ENCODE measurements at regions not wholly inside any gene's neighbourhood (a gene's known extent, or its start where the extent isn't known, plus 50 kb on each side); places are given as distances from the start of the nearest gene placed in this dataset.
"Not testable (repeated sequence)": the region's sequence is repeated elsewhere in the genome, so short reads cannot be mapped to it uniquely, and the experiment has no call there.

DNA sequence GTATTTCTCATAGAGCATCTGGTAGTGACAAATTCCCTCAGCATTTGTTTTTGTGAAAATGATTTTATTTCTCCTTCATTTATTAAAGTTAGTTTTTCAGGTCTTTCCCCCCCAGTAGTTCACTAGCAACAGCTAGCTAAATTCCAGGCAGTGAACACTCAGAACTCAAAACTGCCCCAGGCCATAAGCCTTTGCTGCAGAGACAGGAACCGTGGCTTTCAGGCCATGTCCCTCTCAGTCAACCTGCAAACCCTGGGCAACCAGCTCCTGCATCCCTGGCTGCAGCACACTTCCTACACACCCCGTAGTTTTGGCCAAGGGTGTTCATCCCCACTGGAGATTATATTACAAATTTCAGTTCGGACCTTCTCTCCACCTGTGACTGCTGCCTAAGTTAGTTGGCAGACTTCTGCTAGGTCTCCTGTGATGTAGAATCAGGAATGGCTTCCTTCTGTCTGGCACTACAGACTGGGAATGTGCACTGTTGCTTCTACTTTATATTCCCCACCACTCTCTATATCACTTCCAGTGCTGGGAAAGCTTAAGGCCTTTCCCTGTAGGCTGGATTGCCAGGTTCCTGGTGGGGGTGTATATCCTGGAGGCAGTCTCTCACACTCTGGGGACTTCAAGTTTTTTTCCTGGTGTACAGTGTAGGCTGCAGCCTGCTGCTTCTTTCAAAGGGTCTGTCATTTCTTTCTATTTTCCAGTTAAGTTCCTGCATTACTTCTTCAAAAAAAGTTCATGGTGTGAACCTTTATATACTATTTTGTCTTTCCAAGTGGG lies 924.4 kb upstream of the LRFN5 start:
- H3K4me3 ChIP-seq (ENCODE audit: low read length): no peak overlapping the region
- H3K27me3 ChIP-seq (ENCODE audit: insufficient read depth, low read length): no peaks in the 10 kb centered on the region
- H3K9me3 ChIP-seq (ENCODE audit: insufficient read depth, low read depth, low read length): no peaks in the 10 kb centered on the region
- H3K27ac ChIP-seq (ENCODE audit: low read length): no peak overlapping the region
- H3K4me1 ChIP-seq (ENCODE audit: insufficient read depth, low read length): no peaks in the 10 kb centered on the region; the same call in 1 of the 2 replicates
- H3K36me3 ChIP-seq (ENCODE audit: insufficient read depth, low read depth, low read length): no peaks in the 10 kb centered on the region
- H3K9ac ChIP-seq (ENCODE audit: low read depth, low read length): no peak overlapping the region

DNA sequence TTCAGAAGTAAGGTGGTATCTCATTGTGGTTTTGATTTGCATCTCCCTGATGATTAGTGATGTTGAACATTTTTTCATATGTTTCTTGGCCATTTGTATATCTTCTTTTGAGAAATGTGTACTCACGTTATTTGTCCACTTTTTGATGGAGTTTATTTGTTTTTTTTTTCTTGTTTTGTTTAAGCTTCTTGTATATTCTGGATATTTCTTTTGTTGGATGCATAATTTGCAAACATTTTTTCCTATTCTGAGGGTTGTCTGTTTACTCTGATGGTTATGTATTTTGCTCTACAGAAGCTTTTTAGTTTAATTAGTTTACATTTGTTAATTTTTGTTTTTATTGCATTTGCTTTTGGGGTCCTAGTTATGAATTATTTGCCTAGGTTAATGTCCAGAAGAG lies 927.4 kb upstream of the LRFN5 start:
- Histone ChIP-seq H3K27ac (ENCODE audit: low read length) (no peak overlapping the region), H3K9ac (ENCODE audit: low read depth, low read length) (no peak overlapping the region), H3K9me3 (ENCODE audit: insufficient read depth, low read depth, low read length) (no peaks in the 10 kb centered on the region), H3K4me3 (ENCODE audit: low read length) (no peak overlapping the region), H3K4me1 (ENCODE audit: insufficient read depth, low read length) (no peaks in the 10 kb centered on the region), H3K36me3 (ENCODE audit: insufficient read depth, low read depth, low read length) (no peaks in the 10 kb centered on the region), H3K27me3 (ENCODE audit: insufficient read depth, low read length) (no peaks in the 10 kb centered on the region)

DNA sequence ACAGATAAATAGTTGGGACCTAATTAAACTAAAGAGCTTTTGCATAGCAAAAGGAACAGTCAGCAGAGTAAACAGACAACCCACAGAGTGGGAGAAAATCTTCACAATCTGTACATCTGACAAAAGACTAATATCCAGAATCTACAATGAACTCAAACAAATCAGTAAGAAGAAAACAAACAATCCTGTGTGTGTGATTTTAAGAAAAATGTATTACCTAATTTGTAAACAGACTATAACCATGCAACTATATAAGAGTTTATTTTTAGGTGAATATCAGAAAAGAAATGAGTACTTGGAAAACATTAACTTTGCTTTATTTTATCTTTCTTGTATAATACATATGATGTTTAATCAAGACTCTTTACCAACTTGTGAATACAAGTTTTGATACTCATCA lies 929.5 kb upstream of the LRFN5 start:
- H3K27ac ChIP-seq (ENCODE audit: low read length); H3K9ac ChIP-seq (ENCODE audit: low read depth, low read length); H3K27me3 ChIP-seq (ENCODE audit: insufficient read depth, low read length); H3K36me3 ChIP-seq (ENCODE audit: insufficient read depth, low read depth, low read length); H3K9me3 ChIP-seq (ENCODE audit: insufficient read depth, low read depth, low read length); H3K4me3 ChIP-seq (ENCODE audit: low read length); H3K4me1 ChIP-seq (ENCODE audit: insufficient read depth, low read length): not testable (repeated sequence)

DNA sequence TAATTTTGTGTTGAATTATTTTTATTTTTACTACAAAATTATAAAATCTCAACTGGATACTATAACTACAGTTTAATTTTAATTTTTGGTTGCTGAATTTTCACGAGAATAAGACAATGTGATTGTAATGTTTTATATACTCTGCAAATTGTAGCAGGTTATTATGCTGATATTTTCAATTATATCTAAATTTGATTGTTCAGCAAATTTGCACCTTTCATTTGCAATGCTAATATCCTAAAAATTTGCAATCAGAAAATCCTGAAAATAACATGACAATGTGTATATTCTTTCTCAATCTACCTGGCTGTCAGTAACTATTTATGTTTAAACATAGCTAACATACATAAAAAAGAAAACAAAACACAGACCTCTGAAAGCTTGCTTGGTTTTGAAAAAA lies 932.2 kb upstream of the LRFN5 start:
- H3K36me3 ChIP-seq (ENCODE audit: insufficient read depth, low read depth, low read length): no peaks in the 10 kb centered on the region
- H3K27me3 ChIP-seq (ENCODE audit: insufficient read depth, low read length): no peaks in the 10 kb centered on the region
- H3K27ac ChIP-seq (ENCODE audit: low read length): no peak overlapping the region
- no peak overlapping the region for H3K4me3 ChIP-seq (ENCODE audit: low read length)
- H3K9me3 ChIP-seq (ENCODE audit: insufficient read depth, low read depth, low read length): no peaks in the 10 kb centered on the region
- H3K4me1 ChIP-seq (ENCODE audit: insufficient read depth, low read length): no peaks in the 10 kb centered on the region
- no peak overlapping the region for H3K9ac ChIP-seq (ENCODE audit: low read depth, low read length)

DNA sequence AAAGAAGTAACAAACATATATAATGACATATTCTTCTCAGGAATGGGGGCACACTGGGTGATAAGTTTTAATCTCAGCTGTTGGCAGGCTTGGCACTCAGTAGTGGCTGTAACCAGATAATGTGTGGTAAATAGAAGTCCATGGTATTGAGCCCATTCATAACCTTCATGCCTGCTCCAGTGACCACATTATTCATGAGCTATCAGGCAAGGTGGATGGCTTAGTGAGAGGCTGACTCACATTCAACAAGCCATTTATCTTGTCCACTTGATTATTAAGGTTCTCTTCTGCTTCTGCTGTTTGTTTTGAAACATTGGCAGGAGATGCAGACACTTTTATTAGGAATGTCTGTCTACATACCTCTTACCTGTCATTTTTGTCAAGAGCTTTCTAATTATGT lies 950.4 kb upstream of the LRFN5 start:
- no peak overlapping the region for H3K4me3 ChIP-seq (ENCODE audit: low read length)
- H3K27ac ChIP-seq (ENCODE audit: low read length): no peak overlapping the region
- no peaks in the 10 kb centered on the region for H3K27me3 ChIP-seq (ENCODE audit: insufficient read depth, low read length)
- no peaks in the 10 kb centered on the region for H3K9me3 ChIP-seq (ENCODE audit: insufficient read depth, low read depth, low read length)
- no peaks in the 10 kb centered on the region for H3K36me3 ChIP-seq (ENCODE audit: insufficient read depth, low read depth, low read length)
- no peak overlapping the region for H3K9ac ChIP-seq (ENCODE audit: low read depth, low read length)
- no peaks in the 10 kb centered on the region for H3K4me1 ChIP-seq (ENCODE audit: insufficient read depth, low read length)

DNA sequence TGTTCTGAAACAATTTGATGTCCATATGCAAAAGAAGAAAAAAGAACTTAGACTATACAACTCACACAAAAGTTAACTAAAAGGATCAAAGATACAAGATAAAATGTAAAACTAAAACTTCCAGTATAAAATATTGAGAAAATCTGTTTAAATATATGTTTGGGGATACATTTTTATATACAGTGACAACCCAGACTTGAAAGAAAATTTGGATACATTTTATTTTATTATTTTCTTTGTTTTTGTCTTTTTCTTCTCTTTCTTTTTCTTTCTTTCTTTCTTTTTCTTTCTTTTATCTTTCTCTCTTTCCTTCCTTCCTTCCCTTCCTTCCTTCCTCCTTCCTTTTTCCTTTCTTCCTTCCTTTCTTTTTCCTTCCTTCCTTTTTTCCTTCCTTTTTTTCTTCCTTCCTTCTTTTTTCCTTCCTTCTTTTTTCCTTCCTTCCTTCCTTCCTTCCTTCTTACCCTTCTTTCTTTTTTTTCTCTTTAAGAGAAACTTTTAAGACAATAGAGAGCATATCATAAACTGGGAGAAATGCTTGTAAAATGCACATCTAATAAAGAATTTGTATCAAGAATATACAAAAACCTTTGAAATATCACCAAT lies 954.5 kb upstream of the LRFN5 start:
- H3K9me3 ChIP-seq (ENCODE audit: insufficient read depth, low read depth, low read length): no peaks in the 10 kb centered on the region
- no peak overlapping the region for H3K9ac ChIP-seq (ENCODE audit: low read depth, low read length)
- H3K4me1 ChIP-seq (ENCODE audit: insufficient read depth, low read length): no peaks in the 10 kb centered on the region
- no peaks in the 10 kb centered on the region for H3K27me3 ChIP-seq (ENCODE audit: insufficient read depth, low read length)
- H3K27ac ChIP-seq (ENCODE audit: low read length): no peak overlapping the region
- H3K4me3 ChIP-seq (ENCODE audit: low read length): no peak overlapping the region
- H3K36me3 ChIP-seq (ENCODE audit: insufficient read depth, low read depth, low read length): no peaks in the 10 kb centered on the region

DNA sequence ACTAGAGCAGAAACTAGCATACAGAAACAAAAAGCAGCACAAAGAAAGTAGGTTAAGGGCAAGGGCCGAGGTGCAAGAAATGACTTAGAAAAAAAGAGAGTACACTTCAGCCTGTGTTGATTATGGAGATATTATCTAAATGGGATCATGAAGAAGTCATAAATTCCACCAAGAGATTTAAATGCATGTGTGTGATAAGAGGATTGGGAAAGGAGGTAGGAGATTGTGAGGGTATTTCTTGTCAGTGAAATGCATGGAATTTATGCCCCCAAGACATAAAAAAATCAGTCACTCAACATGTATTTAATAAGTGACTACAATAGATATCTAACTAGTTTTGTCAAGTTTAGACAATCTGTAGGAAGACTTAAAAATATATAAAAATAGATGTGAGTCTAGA lies 976.2 kb upstream of the LRFN5 start:
- no peaks in the 10 kb centered on the region for H3K36me3 ChIP-seq (ENCODE audit: insufficient read depth, low read depth, low read length)
- no peaks in the 10 kb centered on the region for H3K9me3 ChIP-seq (ENCODE audit: insufficient read depth, low read depth, low read length)
- H3K4me1 ChIP-seq (ENCODE audit: insufficient read depth, low read length): no peaks in the 10 kb centered on the region; the same call in 1 of the 2 replicates
- no peaks in the 10 kb centered on the region for H3K27me3 ChIP-seq (ENCODE audit: insufficient read depth, low read length)
- no peak overlapping the region for H3K4me3 ChIP-seq (ENCODE audit: low read length)
- no peak overlapping the region for H3K9ac ChIP-seq (ENCODE audit: low read depth, low read length)
- H3K27ac ChIP-seq (ENCODE audit: low read length): no peak overlapping the region

DNA sequence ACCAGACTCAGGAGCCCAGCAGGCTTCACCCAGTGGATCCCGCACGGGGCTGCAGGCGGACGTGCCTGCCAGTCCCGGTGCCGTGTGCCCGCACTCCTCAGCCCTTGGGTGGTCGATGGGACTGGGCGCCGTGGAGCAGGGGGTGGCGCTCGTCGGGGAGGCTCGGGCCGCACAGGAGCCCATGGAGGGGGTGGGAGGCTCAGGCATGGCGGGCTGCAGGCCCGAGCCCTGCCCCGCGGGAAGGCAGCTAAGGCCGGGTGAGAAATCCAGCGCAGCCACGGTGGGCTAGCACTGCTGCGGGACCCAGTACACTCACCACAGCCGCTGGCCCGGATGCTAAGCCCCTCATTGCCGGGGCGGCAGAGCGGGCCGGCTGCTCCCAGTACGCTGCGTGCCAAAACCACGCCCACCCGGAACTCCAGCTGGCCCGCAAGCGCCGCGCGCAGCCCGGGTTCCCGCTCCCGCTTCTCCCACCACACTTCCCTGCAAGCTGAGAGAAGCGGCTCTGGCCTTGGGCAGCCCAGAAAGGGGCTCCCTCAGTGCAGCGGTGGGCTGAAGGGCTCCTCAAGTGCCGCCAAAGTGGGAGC lies 977.0 kb upstream of the LRFN5 start:
- not testable (repeated sequence) for H3K4me3 ChIP-seq (ENCODE audit: low read length); H3K9ac ChIP-seq (ENCODE audit: low read depth, low read length); H3K4me1 ChIP-seq (ENCODE audit: insufficient read depth, low read length); H3K9me3 ChIP-seq (ENCODE audit: insufficient read depth, low read depth, low read length); H3K36me3 ChIP-seq (ENCODE audit: insufficient read depth, low read depth, low read length); H3K27me3 ChIP-seq (ENCODE audit: insufficient read depth, low read length); H3K27ac ChIP-seq (ENCODE audit: low read length)

DNA sequence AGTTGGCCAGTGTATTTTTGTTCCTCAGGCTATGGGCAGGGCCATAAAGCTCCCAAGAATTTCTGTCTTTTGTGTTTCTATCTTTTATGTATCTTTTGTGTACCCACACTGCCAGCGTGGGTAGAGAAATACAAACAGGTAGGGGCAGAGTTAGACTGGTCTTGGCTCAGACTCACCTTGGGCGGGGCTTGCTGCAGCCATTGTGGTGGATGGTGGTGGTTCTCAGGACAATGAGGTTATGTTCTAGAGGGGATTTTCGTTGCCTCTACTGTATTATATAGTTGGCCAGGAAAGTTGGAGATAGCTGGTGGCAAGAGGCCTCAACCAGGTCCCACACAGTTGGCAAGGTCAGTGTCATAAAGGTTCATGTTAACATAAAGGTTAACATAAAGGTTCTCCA lies 977.5 kb upstream of the LRFN5 start:
- Histone ChIP-seq H3K36me3 (ENCODE audit: insufficient read depth, low read depth, low read length) (no peaks in the 10 kb centered on the region), H3K9me3 (ENCODE audit: insufficient read depth, low read depth, low read length) (no peaks in the 10 kb centered on the region), H3K27me3 (ENCODE audit: insufficient read depth, low read length) (no peaks in the 10 kb centered on the region), H3K27ac (ENCODE audit: low read length) (no peak overlapping the region), H3K4me1 (ENCODE audit: insufficient read depth, low read length) (no peaks in the 10 kb centered on the region; the same call in 1 of the 2 replicates), H3K9ac (ENCODE audit: low read depth, low read length) (no peak overlapping the region), H3K4me3 (ENCODE audit: low read length) (no peak overlapping the region)

DNA sequence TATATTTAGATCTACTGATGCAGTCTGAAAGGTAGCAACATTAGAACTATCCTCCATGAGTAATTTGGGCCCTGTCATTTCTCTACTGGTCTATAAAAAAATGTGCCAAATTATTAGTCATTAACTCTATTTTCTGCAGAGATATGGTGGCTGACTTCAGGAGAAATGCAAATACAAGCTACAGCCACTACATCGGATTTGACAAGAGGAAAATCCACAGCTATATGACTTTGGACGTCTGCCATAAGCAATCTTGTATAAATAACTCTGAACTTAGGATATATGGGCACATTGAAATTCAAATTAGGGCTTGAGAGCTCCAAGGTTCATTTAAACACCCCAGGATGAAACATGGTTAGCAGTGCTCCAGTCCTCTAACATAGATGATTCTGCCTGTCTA lies 983.0 kb upstream of the LRFN5 start:
- no peaks in the 10 kb centered on the region for H3K9me3 ChIP-seq (ENCODE audit: insufficient read depth, low read depth, low read length)
- H3K4me3 ChIP-seq (ENCODE audit: low read length): no peak overlapping the region
- H3K27me3 ChIP-seq (ENCODE audit: insufficient read depth, low read length): no peaks in the 10 kb centered on the region
- H3K4me1 ChIP-seq (ENCODE audit: insufficient read depth, low read length): no peaks in the 10 kb centered on the region; the same call in 1 of the 2 replicates
- H3K27ac ChIP-seq (ENCODE audit: low read length): no peak overlapping the region
- H3K36me3 ChIP-seq (ENCODE audit: insufficient read depth, low read depth, low read length): no peaks in the 10 kb centered on the region
- H3K9ac ChIP-seq (ENCODE audit: low read depth, low read length): no peak overlapping the region

DNA sequence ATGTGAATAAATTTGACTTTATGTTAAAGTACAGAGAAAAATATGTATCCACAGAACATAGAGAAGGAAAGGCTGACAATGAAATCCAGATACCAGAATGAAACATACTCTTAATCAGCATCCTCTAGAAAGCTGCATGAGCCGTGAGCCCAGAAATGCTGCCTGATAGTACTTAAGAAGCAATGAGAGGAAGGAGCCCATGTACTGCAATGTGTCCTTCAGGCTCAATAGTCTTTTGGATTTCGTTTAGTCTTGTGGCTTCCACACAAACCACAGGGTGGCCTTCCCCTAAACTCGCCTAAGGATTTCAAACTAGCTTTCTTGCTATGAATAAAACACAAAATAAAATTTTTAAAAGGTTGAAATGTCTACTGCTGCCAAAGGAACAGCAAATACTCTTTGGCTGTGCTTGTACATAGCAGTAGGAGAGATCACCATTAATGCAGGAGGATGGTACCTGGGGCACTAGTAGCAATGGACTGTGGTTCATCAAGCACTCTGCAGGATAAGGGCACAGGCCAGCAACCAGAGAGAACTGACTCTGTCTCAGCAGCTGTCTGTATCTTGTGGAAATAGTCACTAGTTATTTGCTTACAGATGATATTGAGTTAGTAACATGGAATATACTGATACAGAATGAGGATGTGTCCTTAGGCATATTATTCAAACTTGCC lies 988.3 kb upstream of the LRFN5 start:
- Histone ChIP-seq H3K9ac (ENCODE audit: low read depth, low read length) (no peak overlapping the region), H3K27ac (ENCODE audit: low read length) (no peak overlapping the region), H3K4me3 (ENCODE audit: low read length) (no peak overlapping the region), H3K27me3 (ENCODE audit: insufficient read depth, low read length) (no peaks in the 10 kb centered on the region), H3K36me3 (ENCODE audit: insufficient read depth, low read depth, low read length) (no peaks in the 10 kb centered on the region), H3K9me3 (ENCODE audit: insufficient read depth, low read depth, low read length) (no peaks in the 10 kb centered on the region), H3K4me1 (ENCODE audit: insufficient read depth, low read length) (peaks cover 24% of the 10 kb centered on the region; the same call in 1 of the 2 replicates)
